Activated CD8-positive, alpha-beta memory T cell treated with anti-CD3 and anti-CD28 coated beads, Interleukin-2, amount 50 U/mL, for 48 hours (primary cell): ENCODE measurements at regions not wholly inside any gene's neighbourhood (a gene's known extent, or its start where the extent isn't known, plus 50 kb on each side); places are given as distances from the start of the nearest gene placed in this dataset.

Experiments
- DNase-seq: peaks from one replicate; pipeline ENCODE4 v3.0.0-alpha.2; 2020

GRCh38 chr2:22887426-22887825 lies 497.6 kb upstream of the KLHL29 start:
- DNase-seq = no peak

- DNase-seq = no peak
Observed at GRCh38 chr2:22887845-22888244, 497.1 kb upstream of the KLHL29 start.

GRCh38 chr2:22890132-22890531 lies 494.8 kb upstream of the KLHL29 start:
- no peak for DNase-seq

- no peak for DNase-seq
Observed at GRCh38 chr2:22893761-22894517, 491.0 kb upstream of the KLHL29 start.

- DNase-seq = no peak
Observed at GRCh38 chr2:22894761-22895160, 490.2 kb upstream of the KLHL29 start.

- no peak for DNase-seq
Observed at GRCh38 chr2:22897428-22897827, 487.6 kb upstream of the KLHL29 start.

- no peak for DNase-seq
Observed at GRCh38 chr2:22900674-22901073, 484.3 kb upstream of the KLHL29 start.

- no peak for DNase-seq
Observed at GRCh38 chr2:22901471-22902179, 483.4 kb upstream of the KLHL29 start.

- DNase-seq = no peak
Observed at GRCh38 chr2:22902180-22902550, 482.8 kb upstream of the KLHL29 start.

- DNase-seq = no peak
Observed at GRCh38 chr2:22902662-22903165, 482.3 kb upstream of the KLHL29 start.

- no peak for DNase-seq
Observed at GRCh38 chr2:22903616-22904015, 481.4 kb upstream of the KLHL29 start.

GRCh38 chr2:22904126-22904684 lies 480.8 kb upstream of the KLHL29 start:
- peak; percentile 53 for DNase-seq

- no peak for DNase-seq
Observed at GRCh38 chr2:22907330-22907729, 477.6 kb upstream of the KLHL29 start.

GRCh38 chr2:22912398-22912797 lies 472.6 kb upstream of the KLHL29 start:
- no peak for DNase-seq

GRCh38 chr2:22929998-22930397 lies 455.0 kb upstream of the KLHL29 start:
- DNase-seq = no peak

- no peak for DNase-seq
Observed at GRCh38 chr2:22930781-22931180, 454.2 kb upstream of the KLHL29 start.

GRCh38 chr2:22932288-22932687 lies 452.7 kb upstream of the KLHL29 start:
- DNase-seq = no peak

- no peak for DNase-seq
Observed at GRCh38 chr2:22934747-22935146, 450.2 kb upstream of the KLHL29 start.

GRCh38 chr2:22942441-22942840 lies 442.5 kb upstream of the KLHL29 start:
- DNase-seq = no peak

- DNase-seq = no peak
Observed at GRCh38 chr2:22944143-22944542, 440.8 kb upstream of the KLHL29 start.

- DNase-seq = no peak
Observed at GRCh38 chr2:22946553-22946952, 438.4 kb upstream of the KLHL29 start.

GRCh38 chr2:22947741-22948140 lies 437.2 kb upstream of the KLHL29 start:
- no peak for DNase-seq

GRCh38 chr2:22950431-22950830 lies 434.5 kb upstream of the KLHL29 start:
- no peak for DNase-seq

GRCh38 chr2:22952656-22953225 lies 432.2 kb upstream of the KLHL29 start:
- no peak for DNase-seq
